ENCODE measurements at regions not wholly inside any gene's neighbourhood (a gene's known extent, or its start where the extent isn't known, plus 50 kb on each side); places are given as distances from the start of the nearest gene placed in this dataset.

DNA sequence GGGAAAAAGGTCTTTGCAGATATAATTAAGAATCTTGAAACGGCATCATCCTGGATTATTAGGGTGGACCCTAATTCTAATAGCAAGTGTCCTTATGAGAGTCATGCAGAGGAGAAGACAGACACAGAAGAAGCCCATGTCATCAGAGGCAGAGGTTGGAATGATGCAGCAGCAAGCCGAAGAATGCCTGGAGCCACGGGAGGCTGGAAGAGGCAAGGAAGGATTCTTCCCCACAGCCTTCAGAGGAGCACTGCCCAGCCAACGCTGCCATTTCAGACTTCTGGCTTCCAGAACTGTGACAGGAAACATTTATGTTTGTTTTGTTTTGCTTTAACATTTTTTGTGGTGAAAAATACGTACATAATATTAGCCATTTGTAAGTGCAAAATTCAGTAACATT lies 72.3 kb downstream of the MCFD2 start:
- Histone ChIP-seq H3K4me1 (peaks cover 34% of the 10 kb centered on the region), H3K27ac (replicated peaks) (no peak overlapping the region), H3K9me3 (replicated peaks) (no peaks in the 10 kb centered on the region), H3K27me3 (ENCODE audit: low read depth) (no peaks in the 10 kb centered on the region), H3K4me3 (no peak overlapping the region), H3K36me3 (no peaks in the 10 kb centered on the region)
- intact Hi-C loops (cut with micrococcal nuclease): no loop called here
- no peak for DNase-seq
- TF ChIP-seq CTCF (IDR thresholded peaks at IDR 0.05; ENCODE audit: borderline replicate concordance): no peak

- no peak overlapping the region for H3K27ac ChIP-seq (replicated peaks)
- intact Hi-C loops (cut with micrococcal nuclease): no loop called here
- no peak for TF ChIP-seq CTCF (IDR thresholded peaks at IDR 0.05; ENCODE audit: borderline replicate concordance)
- no peaks in the 10 kb centered on the region for H3K27me3 ChIP-seq (ENCODE audit: low read depth)
- H3K36me3 ChIP-seq: no peaks in the 10 kb centered on the region
- H3K4me3 ChIP-seq: no peak overlapping the region
- no peak for DNase-seq
- H3K9me3 ChIP-seq (replicated peaks): no peaks in the 10 kb centered on the region
- H3K4me1 ChIP-seq: peaks cover 30% of the 10 kb centered on the region
Measured at GRCh38 chr2:46842876-46843275, 72.7 kb downstream of the MCFD2 start.

- no peak overlapping the region for H3K4me3 ChIP-seq
- intact Hi-C loops (cut with micrococcal nuclease): no loop called here
- no peak for TF ChIP-seq CTCF (IDR thresholded peaks at IDR 0.05; ENCODE audit: borderline replicate concordance)
- no peaks in the 10 kb centered on the region for H3K36me3 ChIP-seq
- H3K9me3 ChIP-seq (replicated peaks): no peaks in the 10 kb centered on the region
- no peaks in the 10 kb centered on the region for H3K27me3 ChIP-seq (ENCODE audit: low read depth)
- DNase-seq: no peak
- peaks cover 20% of the 10 kb centered on the region for H3K4me1 ChIP-seq
- H3K27ac ChIP-seq (replicated peaks): no peak overlapping the region
Measured at GRCh38 chr2:46841621-46842020, 74.0 kb downstream of the MCFD2 start.

- peaks cover 11% of the 10 kb centered on the region for H3K4me1 ChIP-seq
- DNase-seq: no peak
- no peak for TF ChIP-seq CTCF (IDR thresholded peaks at IDR 0.05; ENCODE audit: borderline replicate concordance)
- no peaks in the 10 kb centered on the region for H3K27me3 ChIP-seq (ENCODE audit: low read depth)
- H3K4me3 ChIP-seq: no peak overlapping the region
- intact Hi-C loops (cut with micrococcal nuclease): no loop called here
- no peaks in the 10 kb centered on the region for H3K9me3 ChIP-seq (replicated peaks)
- H3K36me3 ChIP-seq: no peaks in the 10 kb centered on the region
- no peak overlapping the region for H3K27ac ChIP-seq (replicated peaks)
Measured at GRCh38 chr2:46839045-46839444, 76.6 kb downstream of the MCFD2 start.

GRCh38 chr2:46837704-46838103 lies 77.9 kb downstream of the MCFD2 start:
- Histone ChIP-seq H3K36me3 (no peaks in the 10 kb centered on the region), H3K4me1 (peaks cover 11% of the 10 kb centered on the region)
- intact Hi-C loops (cut with micrococcal nuclease): no loop called here

More at GRCh38 chr2:46837704-46838103, 77.9 kb downstream of the MCFD2 start:
- no peak for DNase-seq
- Histone ChIP-seq H3K4me3 (no peak overlapping the region), H3K9me3 (replicated peaks) (no peaks in the 10 kb centered on the region), H3K27ac (replicated peaks) (no peak overlapping the region), H3K27me3 (ENCODE audit: low read depth) (no peaks in the 10 kb centered on the region)
- TF ChIP-seq CTCF (IDR thresholded peaks at IDR 0.05; ENCODE audit: borderline replicate concordance): no peak
